ENCODE measurements at regions not wholly inside any gene's neighbourhood (a gene's known extent, or its start where the extent isn't known, plus 50 kb on each side); places are given as distances from the start of the nearest gene placed in this dataset.

GRCh38 chr12:18943200-18943599 is 186.3 kb upstream of the PLEKHA5 start:
- H3K27me3 ChIP-seq (ENCODE audit: control insufficient read depth in 3 of 3, insufficient read depth in 3 of 3, low read depth in 1 of 3, low read length in 3 of 3), result no peaks in the 10 kb centered on the region
- H2AK5ac ChIP-seq (ENCODE audit: low read depth, low read length), result no peak overlapping the region
- H3K4me1 ChIP-seq (ENCODE audit: control insufficient read depth in 2 of 2, insufficient read depth in 1 of 2, low read depth in 1 of 2, low read length in 2 of 2), result no peaks in the 10 kb centered on the region
- H2BK120ac ChIP-seq (ENCODE audit: low read depth, low read length), result no peak overlapping the region
- H3K4me3 ChIP-seq (ENCODE audit: low read length in 2 of 2), result no peak overlapping the region
- no peak for DNase-seq (ENCODE audit: low spot score)
- no CpG with 5 or more reads among the region's 5 CpGs for WGBS, 2 donors (ENCODE audit: extremely low coverage in 2 of 2, insufficient read length in 2 of 2, insufficient replicate concordance in 1 of 2)
- H2BK15ac ChIP-seq (ENCODE audit: low read length), result no peak overlapping the region
- no peak overlapping the region for H3K9ac ChIP-seq (ENCODE audit: low read depth, low read length, poor library complexity)
- H2BK5ac ChIP-seq (ENCODE audit: low read length), result no peak overlapping the region
- no peak overlapping the region for H2BK12ac ChIP-seq (ENCODE audit: low read length)
- no peak overlapping the region for H4K91ac ChIP-seq (ENCODE audit: low read depth, low read length, poor library complexity)
- no peaks in the 10 kb centered on the region for H3K79me1 ChIP-seq (ENCODE audit: low read depth, low read length)
- no peak overlapping the region for H3K4ac ChIP-seq (ENCODE audit: low read length)
- no peaks in the 10 kb centered on the region for H3K9me3 ChIP-seq (replicated peaks in 1 of 2; ENCODE audit: control insufficient read depth in 2 of 2, insufficient read depth in 1 of 2, low read depth in 1 of 2, low read length in 2 of 2)
- H3K14ac ChIP-seq (ENCODE audit: low read length), result no peak overlapping the region
- no peak overlapping the region for H3K27ac ChIP-seq (replicated peaks; ENCODE audit: low read length)
- no peak overlapping the region for H4K8ac ChIP-seq (ENCODE audit: low read depth, low read length)
- H2AFZ ChIP-seq (ENCODE audit: low read length), result no peak overlapping the region
- no peak overlapping the region for H3K23ac ChIP-seq (ENCODE audit: low read depth, low read length, poor library complexity)
- no peak overlapping the region for H3K18ac ChIP-seq (ENCODE audit: low read length)
- no peak overlapping the region for H3K4me2 ChIP-seq (ENCODE audit: insufficient read depth, low read length, poor library complexity, severe bottlenecking)
- no peaks in the 10 kb centered on the region for H3K36me3 ChIP-seq (replicated peaks in 1 of 2; ENCODE audit: control insufficient read depth in 2 of 2, insufficient read depth in 2 of 2, low read length in 2 of 2)

GRCh38 chr12:18946106-18946505 is 183.4 kb upstream of the PLEKHA5 start:
- H2BK15ac ChIP-seq (ENCODE audit: low read length), result no peak overlapping the region
- no peak overlapping the region for H2BK5ac ChIP-seq (ENCODE audit: low read length)
- H3K36me3 ChIP-seq (replicated peaks in 1 of 2; ENCODE audit: control insufficient read depth in 2 of 2, insufficient read depth in 2 of 2, low read length in 2 of 2), result no peaks in the 10 kb centered on the region
- no peak for DNase-seq (ENCODE audit: low spot score)
- no peaks in the 10 kb centered on the region for H3K27me3 ChIP-seq (ENCODE audit: control insufficient read depth in 3 of 3, insufficient read depth in 3 of 3, low read depth in 1 of 3, low read length in 3 of 3)
- H3K14ac ChIP-seq (ENCODE audit: low read length), result no peak overlapping the region
- H2BK12ac ChIP-seq (ENCODE audit: low read length), result no peak overlapping the region
- no peak overlapping the region for H2AK5ac ChIP-seq (ENCODE audit: low read depth, low read length)
- H3K9me3 ChIP-seq (replicated peaks in 1 of 2; ENCODE audit: control insufficient read depth in 2 of 2, insufficient read depth in 1 of 2, low read depth in 1 of 2, low read length in 2 of 2), result no peaks in the 10 kb centered on the region
- H2AFZ ChIP-seq (ENCODE audit: low read length), result peak overlapping the region; percentile 9
- H3K4ac ChIP-seq (ENCODE audit: low read length), result no peak overlapping the region
- no peak overlapping the region for H3K23ac ChIP-seq (ENCODE audit: low read depth, low read length, poor library complexity)
- no CpG with 5 or more reads among the region's 5 CpGs for WGBS, 2 donors (ENCODE audit: extremely low coverage in 2 of 2, insufficient read length in 2 of 2, insufficient replicate concordance in 1 of 2)
- no peak overlapping the region for H3K18ac ChIP-seq (ENCODE audit: low read length)
- no peak overlapping the region for H4K91ac ChIP-seq (ENCODE audit: low read depth, low read length, poor library complexity)
- no peak overlapping the region for H2BK120ac ChIP-seq (ENCODE audit: low read depth, low read length)
- no peaks in the 10 kb centered on the region for H3K4me1 ChIP-seq (ENCODE audit: control insufficient read depth in 2 of 2, insufficient read depth in 1 of 2, low read depth in 1 of 2, low read length in 2 of 2)
- no peak overlapping the region for H4K8ac ChIP-seq (ENCODE audit: low read depth, low read length)
- H3K79me1 ChIP-seq (ENCODE audit: low read depth, low read length), result no peaks in the 10 kb centered on the region
- H3K4me3 ChIP-seq (ENCODE audit: low read length in 2 of 2), result no peak overlapping the region
- no peak overlapping the region for H3K27ac ChIP-seq (replicated peaks; ENCODE audit: low read length)
- H3K4me2 ChIP-seq (ENCODE audit: insufficient read depth, low read length, poor library complexity, severe bottlenecking), result no peak overlapping the region
- no peak overlapping the region for H3K9ac ChIP-seq (ENCODE audit: low read depth, low read length, poor library complexity)

GRCh38 chr12:18951218-18951617 is 178.3 kb upstream of the PLEKHA5 start:
- Histone ChIP-seq H3K36me3 (replicated peaks in 1 of 2; ENCODE audit: control insufficient read depth in 2 of 2, insufficient read depth in 2 of 2, low read length in 2 of 2) (no peaks in the 10 kb centered on the region), H2AFZ (ENCODE audit: low read length) (peak overlapping the region; percentile 84), H4K8ac (ENCODE audit: low read depth, low read length) (no peak overlapping the region), H3K27me3 (ENCODE audit: control insufficient read depth in 3 of 3, insufficient read depth in 3 of 3, low read depth in 1 of 3, low read length in 3 of 3) (no peaks in the 10 kb centered on the region), H3K9ac (ENCODE audit: low read depth, low read length, poor library complexity) (no peak overlapping the region), H3K4ac (ENCODE audit: low read length) (no peak overlapping the region), H3K79me1 (ENCODE audit: low read depth, low read length) (no peaks in the 10 kb centered on the region), H4K91ac (ENCODE audit: low read depth, low read length, poor library complexity) (no peak overlapping the region), H2BK12ac (ENCODE audit: low read length) (no peak overlapping the region), H3K27ac (replicated peaks; ENCODE audit: low read length) (peak overlapping the region; percentile 32), H3K23ac (ENCODE audit: low read depth, low read length, poor library complexity) (no peak overlapping the region), H3K18ac (ENCODE audit: low read length) (peak overlapping the region; percentile 12), H3K14ac (ENCODE audit: low read length) (no peak overlapping the region), H3K9me3 (replicated peaks in 1 of 2; ENCODE audit: control insufficient read depth in 2 of 2, insufficient read depth in 1 of 2, low read depth in 1 of 2, low read length in 2 of 2) (no peaks in the 10 kb centered on the region), H3K4me1 (ENCODE audit: control insufficient read depth in 2 of 2, insufficient read depth in 1 of 2, low read depth in 1 of 2, low read length in 2 of 2) (peaks cover 2 to 6% of the 10 kb centered on the region in 2 donors), H2BK15ac (ENCODE audit: low read length) (no peak overlapping the region), H2BK120ac (ENCODE audit: low read depth, low read length) (no peak overlapping the region), H3K4me2 (ENCODE audit: insufficient read depth, low read length, poor library complexity, severe bottlenecking) (no peak overlapping the region), H3K4me3 (ENCODE audit: low read length in 2 of 2) (no peak overlapping the region), H2BK5ac (ENCODE audit: low read length) (no peak overlapping the region), H2AK5ac (ENCODE audit: low read depth, low read length) (no peak overlapping the region)
- WGBS, 2 donors (ENCODE audit: extremely low coverage in 2 of 2, insufficient read length in 2 of 2, insufficient replicate concordance in 1 of 2), result no CpG with 5 or more reads among the region's 6 CpGs
- no peak for DNase-seq (ENCODE audit: low spot score)

DNA sequence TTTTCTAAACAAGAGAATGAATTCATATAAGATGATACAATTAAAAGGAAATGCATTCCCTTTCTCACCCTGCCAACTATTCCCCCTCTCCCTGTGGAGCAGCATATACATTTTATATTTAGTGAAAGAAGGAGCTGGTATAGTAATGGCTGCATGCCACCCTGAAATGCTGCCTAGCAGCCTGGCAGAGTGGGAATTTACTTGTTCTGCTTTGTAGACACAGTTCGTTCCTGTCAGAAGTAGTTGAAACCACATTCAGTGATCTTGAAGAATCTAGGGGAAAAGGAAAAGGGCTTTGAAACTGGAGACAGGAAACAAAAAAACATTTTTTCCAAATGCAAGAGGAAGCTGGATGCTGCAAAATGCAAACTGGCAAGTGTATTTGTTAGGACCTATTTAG is 176.0 kb upstream of the PLEKHA5 start:
- H3K79me1 ChIP-seq (ENCODE audit: low read depth, low read length), result no peaks in the 10 kb centered on the region
- no peaks in the 10 kb centered on the region for H3K36me3 ChIP-seq (replicated peaks in 1 of 2; ENCODE audit: control insufficient read depth in 2 of 2, insufficient read depth in 2 of 2, low read length in 2 of 2)
- H2AFZ ChIP-seq (ENCODE audit: low read length), result peak overlapping the region; percentile 2
- no peak overlapping the region for H3K27ac ChIP-seq (replicated peaks; ENCODE audit: low read length)
- H2BK5ac ChIP-seq (ENCODE audit: low read length), result no peak overlapping the region
- H2BK15ac ChIP-seq (ENCODE audit: low read length), result no peak overlapping the region
- no peak overlapping the region for H3K4ac ChIP-seq (ENCODE audit: low read length)
- no peak for DNase-seq (ENCODE audit: low spot score)
- H3K23ac ChIP-seq (ENCODE audit: low read depth, low read length, poor library complexity), result no peak overlapping the region
- H3K4me2 ChIP-seq (ENCODE audit: insufficient read depth, low read length, poor library complexity, severe bottlenecking), result no peak overlapping the region
- no peak overlapping the region for H2BK120ac ChIP-seq (ENCODE audit: low read depth, low read length)
- no peaks in the 10 kb centered on the region for H3K27me3 ChIP-seq (ENCODE audit: control insufficient read depth in 3 of 3, insufficient read depth in 3 of 3, low read depth in 1 of 3, low read length in 3 of 3)
- no peak overlapping the region for H4K91ac ChIP-seq (ENCODE audit: low read depth, low read length, poor library complexity)
- H3K9ac ChIP-seq (ENCODE audit: low read depth, low read length, poor library complexity), result no peak overlapping the region
- no peak overlapping the region for H3K18ac ChIP-seq (ENCODE audit: low read length)
- H2BK12ac ChIP-seq (ENCODE audit: low read length), result no peak overlapping the region
- WGBS, 2 donors (ENCODE audit: extremely low coverage in 2 of 2, insufficient read length in 2 of 2, insufficient replicate concordance in 1 of 2), result no CpG with 5 or more reads among the region's 1 CpG
- H2AK5ac ChIP-seq (ENCODE audit: low read depth, low read length), result no peak overlapping the region
- peaks cover 2 to 6% of the 10 kb centered on the region in 2 donors for H3K4me1 ChIP-seq (ENCODE audit: control insufficient read depth in 2 of 2, insufficient read depth in 1 of 2, low read depth in 1 of 2, low read length in 2 of 2)
- H4K8ac ChIP-seq (ENCODE audit: low read depth, low read length), result no peak overlapping the region
- H3K9me3 ChIP-seq (replicated peaks in 1 of 2; ENCODE audit: control insufficient read depth in 2 of 2, insufficient read depth in 1 of 2, low read depth in 1 of 2, low read length in 2 of 2), result no peaks in the 10 kb centered on the region
- no peak overlapping the region for H3K14ac ChIP-seq (ENCODE audit: low read length)
- no peak overlapping the region for H3K4me3 ChIP-seq (ENCODE audit: low read length in 2 of 2)
